Neural cell (in vitro differentiated cells): ENCODE measurements at regions not wholly inside any gene's neighbourhood (a gene's known extent, or its start where the extent isn't known, plus 50 kb on each side); places are given as distances from the start of the nearest gene placed in this dataset.

Source experiments
- H2AFZ ChIP-seq: fragments of 200-600, 300-800 bp; sonication (generic), shearing (Covaris generic); 2 replicates; pipeline ENCODE4 v1.6.0; 2014; ENCODE audit warnings: low read depth, mild to moderate bottlenecking, antibody characterized with exemption, low read length, moderate library complexity
- H3F3A ChIP-seq: fragments of 200-600 bp; shearing (Covaris generic); 2 replicates; pipeline ENCODE4 v1.6.1; 2016; ENCODE audit warnings: mild to moderate bottlenecking, moderate library complexity, mixed read lengths, antibody characterized with exemption, low read length; ENCODE audit not compliant: insufficient read depth, poor library complexity, severe bottlenecking
- H3K27ac ChIP-seq: fragments of 200-600, 300-800 bp; sonication (generic), shearing (Covaris generic); 2 replicates; pipeline ENCODE4 v1.5.1; 2014; ENCODE audit warnings: mild to moderate bottlenecking, low read length, moderate library complexity
- H3K27me3 ChIP-seq: fragments of 300-800, 200-600 bp; sonication (generic), shearing (Covaris generic); 2 replicates; pipeline ENCODE4 v1.6.0; 2014; ENCODE audit warnings: mild to moderate bottlenecking, low read depth, low read length, moderate library complexity; ENCODE audit not compliant: insufficient read depth
- H3K36me3 ChIP-seq: fragments of 300-800, 200-600 bp; sonication (generic), shearing (Covaris generic); 2 replicates; pipeline ENCODE4 v1.5.1; 2014; ENCODE audit warnings: mild to moderate bottlenecking, antibody characterized with exemption, low read length, moderate library complexity; ENCODE audit not compliant: insufficient read depth
- H3K4me2 ChIP-seq: fragments of 300-800, 200-600 bp; sonication (generic), shearing (Covaris generic); 2 replicates; pipeline ENCODE4 v1.6.0; 2014; ENCODE audit warnings: mild to moderate bottlenecking, low read length
- H3K4me3 ChIP-seq: fragments of 300-800, 200-600 bp; sonication (generic), shearing (Covaris generic); 2 replicates; pipeline ENCODE4 v1.5.1; 2014; ENCODE audit warnings: mild to moderate bottlenecking, low read length, moderate library complexity
- H3K79me2 ChIP-seq: fragments of 200-600 bp; shearing (Covaris generic); replicated peaks from 2 replicates; pipeline ENCODE4 v1.6.0; 2014; ENCODE audit warnings: mild to moderate bottlenecking, low read length, moderate library complexity; ENCODE audit not compliant: insufficient read depth
- H3K9ac ChIP-seq: fragments of 300-800, 200-600 bp; sonication (generic), shearing (Covaris generic); 2 replicates; pipeline ENCODE4 v1.6.1; 2016; ENCODE audit warnings: mild to moderate bottlenecking, low read length, mixed read lengths
- H3K9me2 ChIP-seq: fragments of 200-600 bp; shearing (Covaris generic); 2 replicates; pipeline ENCODE4 v1.6.1; 2016; ENCODE audit warnings: mild to moderate bottlenecking, low read length, mixed read lengths; ENCODE audit not compliant: insufficient read depth
- H3K9me3 ChIP-seq: fragments of 200-600, 300-800 bp; sonication (generic), shearing (Covaris generic); 2 replicates; pipeline ENCODE4 v1.6.1; 2016; ENCODE audit warnings: mild to moderate bottlenecking, mixed run types, low read length, moderate library complexity, mixed read lengths
- H4K20me1 ChIP-seq: fragments of 200-600 bp; shearing (Covaris generic); 2 replicates; pipeline ENCODE4 v1.6.1; 2016; ENCODE audit warnings: mild to moderate bottlenecking, mixed run types; ENCODE audit not compliant: insufficient read depth
- CTCF ChIP-seq: fragments of 450-650 bp; IDR thresholded peaks from 2 replicates; pipeline ENCODE4 v1.5.1; 2014; ENCODE audit warnings: antibody characterized with exemption, mild to moderate bottlenecking, moderate library complexity; ENCODE audit not compliant: poor library complexity, severe bottlenecking
- EP300 ChIP-seq: fragments of 450-650 bp; conservative IDR thresholded peaks from 2 replicates; pipeline ENCODE4 v1.6.1; 2014; ENCODE audit warnings: antibody characterized with exemption, mild to moderate bottlenecking, moderate library complexity; ENCODE audit not compliant: poor library complexity, severe bottlenecking
- EZH2 ChIP-seq: fragments of 200-600, 300-800 bp; shearing (Covaris generic), sonication (generic); IDR thresholded peaks from 2 replicates; pipeline ENCODE4 v1.6.1; 2014; ENCODE audit warnings: antibody characterized with exemption, low read length, borderline replicate concordance, mild to moderate bottlenecking; ENCODE audit not compliant: insufficient read depth, poor library complexity, severe bottlenecking
- MXI1 ChIP-seq: fragments of 450-650 bp; conservative IDR thresholded peaks from 2 replicates; pipeline ENCODE4 v1.6.1; 2014; ENCODE audit warnings: antibody characterized with exemption, mild to moderate bottlenecking; ENCODE audit not compliant: poor library complexity, severe bottlenecking
- POLR2AphosphoS5 ChIP-seq: IDR thresholded peaks from 2 replicates; pipeline ENCODE4 v1.6.1; 2012
- RAD21 ChIP-seq: fragments of 450-650 bp; conservative IDR thresholded peaks from 2 replicates; pipeline ENCODE4 v1.6.1; 2014; ENCODE audit warnings: antibody characterized with exemption, mild to moderate bottlenecking, moderate library complexity
- REST ChIP-seq: IDR thresholded peaks from 2 replicates; pipeline ENCODE4 v1.6.1; 2012; ENCODE audit warnings: borderline replicate concordance
- SMC3 ChIP-seq: fragments of 450-650 bp; conservative IDR thresholded peaks from 2 replicates; pipeline ENCODE4 v1.6.1; 2014; ENCODE audit warnings: antibody characterized with exemption, mild to moderate bottlenecking, moderate library complexity; ENCODE audit not compliant: poor library complexity
- TAF1 ChIP-seq: IDR thresholded peaks from 2 replicates; pipeline ENCODE4 v1.6.1; 2012; ENCODE audit warnings: low read depth

GRCh38 chr13:80203496-80203895 lies 137.4 kb downstream of the SPRY2 start:
- Histone ChIP-seq H3K36me3 (no peaks in the 10 kb centered on the region), H3K9ac (no peak overlapping the region), H3K27me3 (no peaks in the 10 kb centered on the region), H3K4me2 (no peak overlapping the region), H3K9me3 (no peaks in the 10 kb centered on the region), H2AFZ (no peak overlapping the region), H4K20me1 (no peaks in the 10 kb centered on the region), H3K27ac (no peak overlapping the region), H3K4me3 (no peak overlapping the region), H3K9me2 (no peaks in the 10 kb centered on the region), H3F3A (no peaks in the 10 kb centered on the region), H3K79me2 (no peaks in the 10 kb centered on the region)
- TF ChIP-seq EP300 (no peak), POLR2AphosphoS5 (no peak), EZH2 (no peak), TAF1 (no peak), SMC3 (no peak), RAD21 (no peak), REST (no peak), MXI1 (no peak), CTCF (no peak)

- no peaks in the 10 kb centered on the region for H3K9me3 ChIP-seq
- H3K9me2 ChIP-seq: no peaks in the 10 kb centered on the region
- no peaks in the 10 kb centered on the region for H3K36me3 ChIP-seq
- no peak overlapping the region for H3K4me2 ChIP-seq
- no peak overlapping the region for H3K9ac ChIP-seq
- H4K20me1 ChIP-seq: no peaks in the 10 kb centered on the region
- TF ChIP-seq POLR2AphosphoS5 (no peak), EP300 (no peak), SMC3 (no peak), MXI1 (no peak), REST (no peak), EZH2 (no peak), CTCF (no peak), TAF1 (no peak), RAD21 (no peak)
- H3F3A ChIP-seq: no peaks in the 10 kb centered on the region
- H3K4me3 ChIP-seq: no peak overlapping the region
- no peak overlapping the region for H3K27ac ChIP-seq
- no peak overlapping the region for H2AFZ ChIP-seq
- no peaks in the 10 kb centered on the region for H3K27me3 ChIP-seq
- no peaks in the 10 kb centered on the region for H3K79me2 ChIP-seq
Observed at GRCh38 chr13:80201694-80202468, 139.0 kb downstream of the SPRY2 start.
